Parathyroid adenoma (tissue), 2 donors: ENCODE measurements at regions not wholly inside any gene's neighbourhood (a gene's known extent, or its start where the extent isn't known, plus 50 kb on each side); places are given as distances from the start of the nearest gene placed in this dataset.

Source experiments
- H2AFZ ChIP-seq: fragments of 300-600 bp; sonication (generic); one replicate; pipeline ENCODE4 v1.7.0; 2017; ENCODE audit warnings: antibody characterized with exemption, mild to moderate bottlenecking
- H3K27ac ChIP-seq: fragments of 300-600 bp; sonication (generic); one replicate; pipeline ENCODE4 v1.7.0; 2017
- H3K27me3 ChIP-seq: fragments of 300-600 bp; sonication (generic); one replicate; pipeline ENCODE4 v1.7.0; 2017; ENCODE audit warnings: low read length; ENCODE audit not compliant: control insufficient read depth, insufficient read depth
- H3K36me3 ChIP-seq: fragments of 300-600 bp; sonication (generic); one replicate; pipeline ENCODE4 v1.7.0; 2017; ENCODE audit warnings: low read length; ENCODE audit not compliant: control insufficient read depth, insufficient read depth
- H3K4me1 ChIP-seq: fragments of 300-600 bp; sonication (generic); one replicate; pipeline ENCODE4 v1.7.0; 2017; ENCODE audit warnings: control low read depth
- H3K4me2 ChIP-seq: fragments of 300-600 bp; sonication (generic); one replicate; pipeline ENCODE4 v1.7.0; 2017; ENCODE audit warnings: low read length
- H3K4me3 ChIP-seq: fragments of 300-600 bp; sonication (generic); one replicate; pipeline ENCODE4 v1.7.0; 2017; ENCODE audit warnings: low read depth, low read length
- H3K79me2 ChIP-seq: fragments of 300-600 bp; sonication (generic); one replicate; pipeline ENCODE4 v1.7.0; 2017; ENCODE audit warnings: control low read depth
- H3K9ac ChIP-seq: fragments of 300-600 bp; sonication (generic); one replicate; pipeline ENCODE4 v1.7.0; 2017; ENCODE audit warnings: mild to moderate bottlenecking
- H3K9me3 ChIP-seq: fragments of 300-600 bp; sonication (generic); one replicate; pipeline ENCODE4 v1.7.0; 2017; ENCODE audit warnings: low read length; ENCODE audit not compliant: control insufficient read depth
- CTCF ChIP-seq: fragments of 300-600 bp; sonication (generic); IDR thresholded peaks from one replicate; pipeline ENCODE4 v1.7.0; 2017; ENCODE audit warnings: antibody characterized with exemption, mild to moderate bottlenecking
- donor health status: primary hyperparathyroidism.

GRCh38 chr17:74096456-74096855 lies 107.0 kb upstream of the RPL38 start:
- no peak overlapping the region for H3K4me3 ChIP-seq
- no peak overlapping the region for H3K9ac ChIP-seq
- H3K27ac ChIP-seq, result no peak overlapping the region
- H3K27me3 ChIP-seq, result no peaks in the 10 kb centered on the region
- H3K36me3 ChIP-seq, result no peaks in the 10 kb centered on the region
- no peak overlapping the region for H3K4me2 ChIP-seq
- no peaks in the 10 kb centered on the region for H3K9me3 ChIP-seq
- H3K4me1 ChIP-seq, result no peaks in the 10 kb centered on the region
- no peak for TF ChIP-seq CTCF
- no peaks in the 10 kb centered on the region for H3K79me2 ChIP-seq
- H2AFZ ChIP-seq, result no peak overlapping the region

- no peak overlapping the region for H2AFZ ChIP-seq
- no peak overlapping the region for H3K4me3 ChIP-seq
- no peak for TF ChIP-seq CTCF
- H3K27ac ChIP-seq, result no peak overlapping the region
- no peaks in the 10 kb centered on the region for H3K4me1 ChIP-seq
- H3K4me2 ChIP-seq, result no peak overlapping the region
- no peaks in the 10 kb centered on the region for H3K27me3 ChIP-seq
- H3K9me3 ChIP-seq, result no peaks in the 10 kb centered on the region
- H3K79me2 ChIP-seq, result no peaks in the 10 kb centered on the region
- no peak overlapping the region for H3K9ac ChIP-seq
- no peaks in the 10 kb centered on the region for H3K36me3 ChIP-seq
These were observed 105.9 kb upstream of the RPL38 start for GRCh38 chr17:74097450-74098135.

GRCh38 chr17:74098136-74099024 lies 105.1 kb upstream of the RPL38 start:
- Histone ChIP-seq H3K27me3 (no peaks in the 10 kb centered on the region), H3K36me3 (no peaks in the 10 kb centered on the region), H3K4me2 (no peak overlapping the region), H3K9ac (no peak overlapping the region), H3K9me3 (no peaks in the 10 kb centered on the region), H2AFZ (no peak overlapping the region), H3K4me3 (no peak overlapping the region), H3K79me2 (no peaks in the 10 kb centered on the region), H3K27ac (no peak overlapping the region), H3K4me1 (no peaks in the 10 kb centered on the region)
- TF ChIP-seq CTCF, result no peak

GRCh38 chr17:74099442-74100340 lies 103.8 kb upstream of the RPL38 start:
- no peak overlapping the region for H3K4me2 ChIP-seq
- no peaks in the 10 kb centered on the region for H3K27me3 ChIP-seq
- no peaks in the 10 kb centered on the region for H3K79me2 ChIP-seq
- H3K4me1 ChIP-seq, result no peaks in the 10 kb centered on the region
- H3K4me3 ChIP-seq, result no peak overlapping the region
- H3K9ac ChIP-seq, result no peak overlapping the region
- no peaks in the 10 kb centered on the region for H3K36me3 ChIP-seq
- H3K9me3 ChIP-seq, result no peaks in the 10 kb centered on the region
- no peak overlapping the region for H3K27ac ChIP-seq
- H2AFZ ChIP-seq, result no peak overlapping the region
- no peak for TF ChIP-seq CTCF
